TTC549 (cell line): ENCODE measurements at regions not wholly inside any gene's neighbourhood (a gene's known extent, or its start where the extent isn't known, plus 50 kb on each side); places are given as distances from the start of the nearest gene placed in this dataset.
"Not testable (repeated sequence)": the region's sequence is repeated elsewhere in the genome, so short reads cannot be mapped to it uniquely, and the experiment has no call there.

ENCODE experiments used
- FAIRE-seq: peaks from 2 replicates; lab custom pipeline; 2012; peaks lifted over from hg19 to GRCh38; lab: Jason Lieb, UNC

GRCh38 chr14:105600939-105601359 lies 74.6 kb downstream of the TMEM121 start:
- FAIRE-seq: no peak

GRCh38 chr14:105601360-105602242 lies 75.2 kb downstream of the TMEM121 start:
- no peak for FAIRE-seq

GRCh38 chr14:105602243-105602750 lies 75.9 kb downstream of the TMEM121 start:
- FAIRE-seq: no peak

GRCh38 chr14:105602799-105603793 lies 76.7 kb downstream of the TMEM121 start:
- no peak for FAIRE-seq

GRCh38 chr14:105604531-105605463 lies 78.4 kb downstream of the TMEM121 start:
- not testable (repeated sequence) for FAIRE-seq

GRCh38 chr14:105605464-105606304 lies 79.3 kb downstream of the TMEM121 start:
- no peak for FAIRE-seq

GRCh38 chr14:105606305-105606975 lies 80.1 kb downstream of the TMEM121 start:
- FAIRE-seq: not testable (repeated sequence)

- not testable (repeated sequence) for FAIRE-seq
Measured at GRCh38 chr14:105607025-105607424, 80.6 kb downstream of the TMEM121 start.

- not testable (repeated sequence) for FAIRE-seq
Measured at GRCh38 chr14:105614987-105615386, 88.6 kb downstream of the TMEM121 start.

GRCh38 chr14:105615986-105616801 lies 89.8 kb downstream of the TMEM121 start:
- FAIRE-seq: not testable (repeated sequence)

- FAIRE-seq: no peak
Measured at GRCh38 chr14:105616802-105617192, 90.4 kb downstream of the TMEM121 start.

GRCh38 chr14:105617201-105617777 lies 90.9 kb downstream of the TMEM121 start:
- FAIRE-seq: no peak

- not testable (repeated sequence) for FAIRE-seq
Measured at GRCh38 chr14:105617805-105618204, 91.4 kb downstream of the TMEM121 start.

GRCh38 chr14:105619324-105619723 lies 92.9 kb downstream of the TMEM121 start:
- FAIRE-seq: not testable (repeated sequence)

- FAIRE-seq: not testable (repeated sequence)
Measured at GRCh38 chr14:105620178-105620864, 93.9 kb downstream of the TMEM121 start.

GRCh38 chr14:105620865-105621471 lies 94.6 kb downstream of the TMEM121 start:
- not testable (repeated sequence) for FAIRE-seq
